OCI-LY3 (cell line): ENCODE measurements at regions not wholly inside any gene's neighbourhood (a gene's known extent, or its start where the extent isn't known, plus 50 kb on each side); places are given as distances from the start of the nearest gene placed in this dataset.

ENCODE experiments used
- H2AFZ ChIP-seq: fragments of 200-600, 300-600 bp; shearing (Covaris generic); 2 replicates; pipeline ENCODE4 v1.6.0; 2014; ENCODE audit warnings: antibody characterized with exemption, low read depth, low read length
- H3K27ac ChIP-seq: fragments of 200-600, 300-600 bp; sonication (generic); 2 replicates; pipeline ENCODE4 v1.5.1; 2014; ENCODE audit warnings: mild to moderate bottlenecking, low read length, moderate library complexity, mixed read lengths
- H3K27me3 ChIP-seq: fragments of 200-600, 300-600 bp; sonication (generic); 2 replicates; pipeline ENCODE4 v1.6.1; 2014; ENCODE audit warnings: low read depth, low read length, mixed read lengths
- H3K36me3 ChIP-seq: fragments of 200-600, 300-600 bp; sonication (generic); replicated peaks from 2 replicates; pipeline ENCODE3; 2014; ENCODE audit warnings: low read depth, low read length, mixed read lengths
- H3K4me1 ChIP-seq: fragments of 300-600, 200-600 bp; sonication (generic); 2 replicates; pipeline ENCODE4 v1.6.1; 2014; ENCODE audit warnings: low read length, mixed read lengths
- H3K4me2 ChIP-seq: fragments of 200-600, 300-600 bp; sonication (generic); 2 replicates; pipeline ENCODE4 v1.6.1; 2014; ENCODE audit warnings: low read length, mixed read lengths
- H3K4me3 ChIP-seq: fragments of 300-600, 200-600 bp; sonication (generic); 2 replicates; pipeline ENCODE4 v1.5.1; 2014; ENCODE audit warnings: antibody characterized with exemption, mild to moderate bottlenecking, low read length, moderate library complexity
- H3K79me2 ChIP-seq: fragments of 300-600, 200-600 bp; shearing (Covaris generic); 2 replicates; pipeline ENCODE4 v1.6.1; 2014; ENCODE audit warnings: mild to moderate bottlenecking, low read length, mixed read lengths
- H3K9ac ChIP-seq: fragments of 300-600, 200-600 bp; shearing (Covaris generic); 2 replicates; pipeline ENCODE4 v1.6.0; 2014; ENCODE audit warnings: mild to moderate bottlenecking, low read length, moderate library complexity
- H3K9me3 ChIP-seq: fragments of 200-600, 300-600 bp; shearing (Covaris generic); 2 replicates; pipeline ENCODE4 v1.6.1; 2014; ENCODE audit warnings: low read length, mixed read lengths; ENCODE audit not compliant: insufficient read depth
- H4K20me1 ChIP-seq: fragments of 200-600, 300-600 bp; sonication (generic); 2 replicates; pipeline ENCODE4 v1.6.1; 2016; ENCODE audit warnings: low read length, mixed read lengths; ENCODE audit not compliant: insufficient read depth
- CTCF ChIP-seq: fragments of 200-600, 300-600 bp; sonication (generic); IDR thresholded peaks from 2 replicates; pipeline ENCODE4 v1.5.1; 2014; ENCODE audit warnings: antibody characterized with exemption, low read length, low read depth
- EZH2phosphoT487 ChIP-seq: fragments of 200-600 bp; shearing (Covaris generic); IDR thresholded peaks from 2 replicates; pipeline ENCODE4 v1.6.1; 2018; ENCODE audit warnings: antibody characterized with exemption, mixed run types, low read depth

GRCh38 chr5:163586531-163586956 is 81.1 kb downstream of the MAT2B start:
- H3K9me3 ChIP-seq: no peaks in the 10 kb centered on the region
- no peaks in the 10 kb centered on the region; the same call in none of the 2 replicates for H3K27me3 ChIP-seq
- H3K79me2 ChIP-seq: no peaks in the 10 kb centered on the region
- no peak overlapping the region for H3K4me3 ChIP-seq
- TF ChIP-seq EZH2phosphoT487 (no peak), CTCF (no peak)
- H3K9ac ChIP-seq: no peak overlapping the region
- H4K20me1 ChIP-seq: no peaks in the 10 kb centered on the region
- H3K4me1 ChIP-seq: no peaks in the 10 kb centered on the region
- H3K4me2 ChIP-seq: no peak overlapping the region
- no peak overlapping the region for H2AFZ ChIP-seq
- H3K36me3 ChIP-seq: no peaks in the 10 kb centered on the region
- no peak overlapping the region for H3K27ac ChIP-seq

GRCh38 chr5:163594951-163595350 is 89.5 kb downstream of the MAT2B start:
- H3K79me2 ChIP-seq: no peaks in the 10 kb centered on the region
- H2AFZ ChIP-seq: no peak overlapping the region
- no peaks in the 10 kb centered on the region for H3K36me3 ChIP-seq
- H4K20me1 ChIP-seq: no peaks in the 10 kb centered on the region
- no peak overlapping the region for H3K27ac ChIP-seq
- TF ChIP-seq EZH2phosphoT487 (no peak), CTCF (no peak)
- H3K4me1 ChIP-seq: no peaks in the 10 kb centered on the region
- no peaks in the 10 kb centered on the region; the same call in 1 of the 2 replicates for H3K27me3 ChIP-seq
- no peak overlapping the region for H3K4me2 ChIP-seq
- no peaks in the 10 kb centered on the region for H3K9me3 ChIP-seq
- no peak overlapping the region for H3K9ac ChIP-seq
- no peak overlapping the region for H3K4me3 ChIP-seq

- Histone ChIP-seq H3K79me2 (no peaks in the 10 kb centered on the region), H3K4me1 (no peaks in the 10 kb centered on the region), H3K9me3 (no peaks in the 10 kb centered on the region), H3K27me3 (peaks cover 3% of the 10 kb centered on the region; the same call in 1 of the 2 replicates), H3K4me2 (no peak overlapping the region), H3K36me3 (no peaks in the 10 kb centered on the region), H2AFZ (no peak overlapping the region), H3K27ac (no peak overlapping the region), H3K4me3 (no peak overlapping the region), H3K9ac (no peak overlapping the region), H4K20me1 (no peaks in the 10 kb centered on the region)
- TF ChIP-seq EZH2phosphoT487 (no peak), CTCF (no peak)
Observed at GRCh38 chr5:163595932-163596607, 90.7 kb downstream of the MAT2B start.

GRCh38 chr5:163596608-163597315 is 91.3 kb downstream of the MAT2B start:
- H2AFZ ChIP-seq: no peak overlapping the region
- H3K36me3 ChIP-seq: no peaks in the 10 kb centered on the region
- H3K27ac ChIP-seq: no peak overlapping the region
- H3K4me2 ChIP-seq: no peak overlapping the region
- no peaks in the 10 kb centered on the region for H3K9me3 ChIP-seq
- no peaks in the 10 kb centered on the region for H4K20me1 ChIP-seq
- peaks cover 6% of the 10 kb centered on the region; the same call in 1 of the 2 replicates for H3K27me3 ChIP-seq
- no peaks in the 10 kb centered on the region for H3K4me1 ChIP-seq
- TF ChIP-seq EZH2phosphoT487 (no peak), CTCF (no peak)
- H3K79me2 ChIP-seq: no peaks in the 10 kb centered on the region
- H3K4me3 ChIP-seq: no peak overlapping the region
- H3K9ac ChIP-seq: no peak overlapping the region
